GM21529 (cell line): ENCODE measurements at regions not wholly inside any gene's neighbourhood (a gene's known extent, or its start where the extent isn't known, plus 50 kb on each side); places are given as distances from the start of the nearest gene placed in this dataset.

Experiments
- ATAC-seq: cut with Tn5 transposase; IDR thresholded peaks from one replicate; pipeline ENCODE4 v1.9.1; 2021; ENCODE audit not compliant: unreplicated experiment

- no peak for ATAC-seq
Measured at GRCh38 chr2:11013196-11013595, 101.5 kb downstream of the KCNF1 start.

GRCh38 chr2:11014026-11014425 lies 102.3 kb downstream of the KCNF1 start:
- no peak for ATAC-seq

DNA sequence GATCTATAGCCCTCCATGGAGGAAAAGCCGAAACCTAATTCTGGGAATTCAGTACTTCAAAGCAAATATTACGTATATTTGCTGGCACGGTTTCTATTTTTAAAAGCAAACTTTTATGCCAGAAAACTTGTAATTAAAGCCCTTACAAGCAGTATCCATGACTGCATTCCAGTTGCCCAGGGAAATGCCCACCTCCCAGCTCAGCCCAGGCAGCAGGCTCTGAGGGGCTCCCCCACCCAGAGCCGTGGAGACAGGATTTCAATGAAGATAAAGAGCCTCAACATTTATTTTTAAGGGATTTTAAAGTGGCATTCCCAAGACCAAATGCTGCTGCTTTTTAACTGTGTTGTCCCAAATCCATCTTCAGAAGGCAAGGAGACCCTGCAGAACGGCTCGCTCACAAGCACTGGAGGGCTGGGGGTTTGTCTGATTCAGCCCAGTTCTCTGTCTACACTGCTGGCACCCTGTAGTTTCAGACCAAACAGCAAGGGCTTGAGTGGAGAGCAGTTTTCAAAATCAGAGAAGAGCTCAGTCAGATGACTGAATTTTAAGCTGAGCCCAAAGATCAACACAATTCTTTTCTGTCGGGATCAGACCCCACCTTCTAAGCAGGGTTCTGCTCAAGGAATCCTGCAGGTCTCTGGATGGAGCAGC lies 105.1 kb downstream of the KCNF1 start:
- ATAC-seq: no peak

GRCh38 chr2:11017921-11018320 lies 106.2 kb downstream of the KCNF1 start:
- ATAC-seq: no peak

DNA sequence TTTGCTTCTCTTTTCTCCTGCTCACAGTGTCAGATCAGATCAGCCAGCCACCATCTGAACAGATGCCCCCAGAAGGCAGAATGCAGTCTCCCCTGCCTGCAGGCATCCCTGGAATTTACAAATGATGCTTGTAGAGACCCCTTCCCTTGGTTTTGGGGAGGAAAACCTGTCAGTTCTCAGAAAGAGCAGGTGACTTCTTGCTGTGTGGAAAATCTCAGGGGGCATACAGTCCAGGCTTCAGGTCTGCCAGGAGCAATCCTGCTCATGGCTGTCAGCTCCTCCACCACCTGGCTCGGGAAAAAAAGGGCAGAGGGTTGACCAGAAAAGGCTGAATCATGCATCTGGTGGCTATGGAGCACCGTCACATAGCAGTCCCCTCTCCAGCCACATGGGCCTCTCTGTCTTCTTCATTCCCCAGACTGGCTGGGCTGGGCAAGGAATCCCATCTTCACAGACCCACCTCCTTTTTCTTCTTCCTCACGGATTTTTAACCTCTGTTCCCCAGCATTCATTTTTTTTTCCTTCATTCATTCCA lies 107.0 kb downstream of the KCNF1 start:
- ATAC-seq: no peak

- ATAC-seq: no peak
Measured at GRCh38 chr2:11019614-11020013, 107.9 kb downstream of the KCNF1 start.

GRCh38 chr2:11022064-11022463 lies 110.3 kb downstream of the KCNF1 start:
- no peak for ATAC-seq

GRCh38 chr2:11022591-11023273 lies 111.0 kb downstream of the KCNF1 start:
- no peak for ATAC-seq

- no peak for ATAC-seq
Measured at GRCh38 chr2:11023326-11024258, 111.9 kb downstream of the KCNF1 start.

GRCh38 chr2:11024259-11024645 lies 112.5 kb downstream of the KCNF1 start:
- ATAC-seq: no peak

- no peak for ATAC-seq
Measured at GRCh38 chr2:11024687-11025086, 113.0 kb downstream of the KCNF1 start.

GRCh38 chr2:11026286-11026921 lies 114.7 kb downstream of the KCNF1 start:
- no peak for ATAC-seq

DNA sequence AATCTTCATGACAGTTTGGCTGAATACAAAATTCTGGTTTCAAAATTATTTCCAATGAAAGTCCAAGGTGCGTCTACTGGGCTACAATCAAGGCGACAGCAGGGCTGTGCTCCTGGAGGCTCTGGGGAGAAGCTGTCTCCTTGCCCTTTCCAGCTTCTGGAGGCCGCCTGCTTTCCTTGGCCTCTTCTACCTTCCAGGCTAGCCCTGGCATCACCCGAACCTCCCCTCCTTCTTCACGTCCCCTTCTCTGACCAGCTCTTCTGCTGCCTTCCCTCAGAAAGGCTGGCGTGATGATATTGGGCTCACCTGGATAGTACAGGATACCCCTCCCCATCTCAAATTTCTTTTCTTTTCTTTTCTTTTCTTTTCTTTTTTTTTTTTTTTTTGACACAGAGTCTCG lies 115.5 kb downstream of the KCNF1 start:
- no peak for ATAC-seq

GRCh38 chr2:11028407-11028916 lies 116.7 kb downstream of the KCNF1 start:
- no peak for ATAC-seq

DNA sequence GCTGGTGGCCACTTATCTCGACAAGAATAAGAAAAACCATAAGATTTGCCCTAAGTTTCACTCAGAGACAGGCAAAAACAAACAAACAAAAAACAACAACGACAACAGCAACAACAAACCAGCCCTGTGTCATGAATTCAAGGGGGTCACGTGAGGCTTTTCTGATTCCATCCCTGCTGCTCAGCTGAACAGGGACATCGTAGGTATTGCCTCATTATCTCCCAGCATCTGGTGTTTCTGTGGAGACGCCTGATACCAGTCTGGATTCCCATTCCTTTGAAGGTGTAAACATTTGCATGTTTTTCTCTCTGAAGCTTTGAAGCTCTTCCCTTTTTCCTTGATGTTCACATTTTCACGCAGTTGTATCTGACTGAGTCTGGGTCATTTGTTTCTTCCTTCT lies 117.4 kb downstream of the KCNF1 start:
- ATAC-seq: no peak

DNA sequence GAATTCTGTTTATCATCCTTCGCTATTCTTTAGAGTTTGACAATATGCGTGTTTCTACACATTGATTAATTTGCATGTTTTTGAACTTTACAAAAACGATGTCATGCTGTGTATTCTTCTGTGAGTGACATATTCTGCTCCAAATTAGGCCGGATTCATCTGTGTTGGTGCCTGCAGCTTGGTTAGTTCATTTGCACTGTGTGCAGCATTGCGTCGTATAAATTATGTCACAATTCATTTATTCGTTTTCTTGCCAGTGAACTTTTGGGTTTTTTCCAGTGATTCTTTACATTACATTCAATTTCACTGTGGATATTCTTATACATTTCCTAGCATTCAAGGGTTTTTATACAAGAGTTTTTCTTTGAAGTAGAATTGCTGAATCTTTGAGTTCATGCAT lies 118.3 kb downstream of the KCNF1 start:
- no peak for ATAC-seq

DNA sequence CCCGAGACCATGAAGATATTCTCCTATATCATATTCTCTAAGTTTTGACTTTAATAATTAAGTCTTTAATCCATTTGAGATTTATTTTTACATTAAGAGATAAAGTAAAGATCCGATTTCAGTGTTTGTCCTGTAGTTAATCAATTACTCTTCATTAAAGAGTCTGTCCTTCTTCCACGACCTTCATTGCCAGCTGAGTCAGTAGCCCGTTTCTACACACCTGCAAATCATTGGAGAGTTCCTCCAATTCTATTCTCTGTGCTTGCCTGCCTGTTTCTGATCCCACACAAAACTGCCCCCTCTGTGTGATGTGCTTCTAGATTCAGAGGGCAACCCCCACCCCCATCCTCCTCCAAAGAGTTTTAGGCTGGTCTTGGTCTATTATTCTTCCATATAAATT lies 119.2 kb downstream of the KCNF1 start:
- no peak for ATAC-seq

DNA sequence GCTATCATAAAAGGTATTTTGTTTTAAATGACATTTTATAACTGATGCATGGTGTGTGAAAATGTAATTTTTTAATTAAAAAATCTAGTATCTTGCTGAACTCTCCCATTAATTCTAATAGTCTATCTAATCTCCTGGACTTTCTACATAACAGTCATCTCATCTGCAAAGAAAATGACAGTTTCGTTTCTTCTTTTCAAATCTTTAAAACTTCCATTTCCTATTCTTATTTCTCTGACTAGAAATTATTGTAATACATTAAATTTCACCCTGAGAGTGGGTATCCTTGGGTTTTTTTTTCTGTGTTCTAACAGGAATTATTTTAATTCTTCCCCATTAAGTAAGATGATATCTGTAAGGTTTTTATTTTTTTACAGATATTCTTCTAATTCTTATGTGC lies 120.1 kb downstream of the KCNF1 start:
- no peak for ATAC-seq

GRCh38 chr2:11032396-11032795 lies 120.7 kb downstream of the KCNF1 start:
- ATAC-seq: no peak

DNA sequence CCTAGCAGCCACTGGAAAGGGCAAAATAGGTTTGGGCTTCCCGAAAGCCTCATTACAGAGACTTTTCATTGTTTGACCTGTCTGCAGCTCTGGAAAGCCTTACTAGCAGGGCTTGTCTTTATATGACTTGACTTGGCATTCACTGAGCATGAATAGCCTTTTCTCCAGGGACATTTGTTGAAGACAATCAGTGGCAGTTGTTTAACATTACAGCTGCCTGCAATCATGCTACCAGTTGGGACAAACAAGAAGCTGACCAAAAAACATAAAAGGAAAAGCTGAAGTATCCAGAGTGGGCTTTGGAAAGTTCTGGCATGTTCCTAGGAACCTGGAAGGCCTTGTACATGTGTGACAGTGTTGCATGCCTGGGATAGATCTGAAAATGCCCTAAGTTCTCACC lies 121.4 kb downstream of the KCNF1 start:
- ATAC-seq: no peak

GRCh38 chr2:11038641-11039040 lies 116.6 kb upstream of the SLC66A3 start:
- no peak for ATAC-seq
